Upper lobe of right lung (tissue), 1 donor: ENCODE measurements at regions not wholly inside any gene's neighbourhood (a gene's known extent, or its start where the extent isn't known, plus 50 kb on each side); places are given as distances from the start of the nearest gene placed in this dataset.

Experiments
- ATAC-seq: fragments of 200-7000 bp; cut with Tn5 transposase; one replicate; pipeline ENCODE4 v1.9.1; 2020; ENCODE audit warnings: mild to moderate bottlenecking, moderate library complexity
- DNase-seq: peaks from one replicate; pipeline ENCODE4 v3.0.0-alpha.2; 2020
- H3K27ac ChIP-seq: fragments of 200-600 bp; one replicate; pipeline ENCODE4 v1.8.0; 2022
- H3K27me3 ChIP-seq: fragments of 200-600 bp; one replicate; pipeline ENCODE4 v1.8.0; 2022; ENCODE audit warnings: mild to moderate bottlenecking
- H3K36me3 ChIP-seq: fragments of 200-600 bp; one replicate; pipeline ENCODE4 v1.8.0; 2022
- H3K4me1 ChIP-seq: fragments of 200-600 bp; one replicate; pipeline ENCODE4 v1.8.0; 2022
- H3K4me3 ChIP-seq: fragments of 200-600 bp; one replicate; pipeline ENCODE4 v1.8.0; 2022; ENCODE audit warnings: mild to moderate bottlenecking
- H3K9me3 ChIP-seq: fragments of 200-600 bp; one replicate; pipeline ENCODE4 v1.8.0; 2022
- CTCF ChIP-seq: fragments of 200-600 bp; IDR thresholded peaks from one replicate; pipeline ENCODE4 v1.8.0; 2022; ENCODE audit warnings: antibody characterized with exemption
- intact Hi-C: fragments of 100-400 bp; cut with DNase I; formaldehyde crosslinking; loops from one replicate; pipeline ENCODE4 v1.11.0; 2022
- donor health status: DM: no; HTN: yes; CAD: no; lungs with severe emphysema.

- H3K4me1 ChIP-seq, result no peaks in the 10 kb centered on the region
- H3K27me3 ChIP-seq, result no peaks in the 10 kb centered on the region
- DNase-seq (no peak), ATAC-seq (no peak)
- intact Hi-C loops, result no loop called here
- no peak overlapping the region for H3K4me3 ChIP-seq
- no peak for TF ChIP-seq CTCF
- no peaks in the 10 kb centered on the region for H3K9me3 ChIP-seq
- H3K27ac ChIP-seq, result no peak overlapping the region
- no peaks in the 10 kb centered on the region for H3K36me3 ChIP-seq
Measured at GRCh38 chr7:25762511-25763462, 389.2 kb upstream of the NFE2L3 start.

- H3K4me1 ChIP-seq, result no peaks in the 10 kb centered on the region
- DNase-seq (no peak), ATAC-seq (no peak)
- no peak overlapping the region for H3K27ac ChIP-seq
- no peaks in the 10 kb centered on the region for H3K36me3 ChIP-seq
- H3K27me3 ChIP-seq, result no peaks in the 10 kb centered on the region
- no peak for TF ChIP-seq CTCF
- intact Hi-C loops, result no loop called here
- no peaks in the 10 kb centered on the region for H3K9me3 ChIP-seq
- no peak overlapping the region for H3K4me3 ChIP-seq
Measured at GRCh38 chr7:25763463-25763860, 388.5 kb upstream of the NFE2L3 start.

- intact Hi-C loops, result no loop called here
- Histone ChIP-seq H3K4me3 (no peak overlapping the region), H3K9me3 (no peaks in the 10 kb centered on the region), H3K27ac (no peak overlapping the region), H3K36me3 (no peaks in the 10 kb centered on the region), H3K4me1 (no peaks in the 10 kb centered on the region), H3K27me3 (no peaks in the 10 kb centered on the region)
- DNase-seq (no peak), ATAC-seq (no peak)
- no peak for TF ChIP-seq CTCF
Measured at GRCh38 chr7:25765110-25765655, 386.8 kb upstream of the NFE2L3 start.

- intact Hi-C loops, result no loop called here
- no peak for DNase-seq
- H3K27me3 ChIP-seq, result no peaks in the 10 kb centered on the region
- H3K36me3 ChIP-seq, result no peaks in the 10 kb centered on the region
- TF ChIP-seq CTCF, result no peak
- no peak overlapping the region for H3K4me3 ChIP-seq
- no peak overlapping the region for H3K27ac ChIP-seq
- peak; percentile 45 for ATAC-seq
- H3K9me3 ChIP-seq, result no peaks in the 10 kb centered on the region
- H3K4me1 ChIP-seq, result no peaks in the 10 kb centered on the region
Measured at GRCh38 chr7:25770235-25770634, 381.8 kb upstream of the NFE2L3 start.

GRCh38 chr7:25770670-25771069 lies 381.3 kb upstream of the NFE2L3 start:
- ATAC-seq (no peak), DNase-seq (no peak)
- Histone ChIP-seq H3K27me3 (no peaks in the 10 kb centered on the region), H3K9me3 (no peaks in the 10 kb centered on the region), H3K4me3 (no peak overlapping the region), H3K27ac (no peak overlapping the region), H3K36me3 (no peaks in the 10 kb centered on the region), H3K4me1 (no peaks in the 10 kb centered on the region)
- intact Hi-C loops, result no loop called here
- TF ChIP-seq CTCF, result no peak
